ENCODE measurements at regions not wholly inside any gene's neighbourhood (a gene's known extent, or its start where the extent isn't known, plus 50 kb on each side); places are given as distances from the start of the nearest gene placed in this dataset.

GRCh38 chr2:6492573-6492972 is 373.1 kb downstream of the CMPK2 start:
- no peak overlapping the region for H3K9ac ChIP-seq (ENCODE audit: low read length)
- TF ChIP-seq EP300 (conservative IDR thresholded peaks at IDR 0.05; ENCODE audit: poor library complexity, severe bottlenecking) (no peak), RAD21 (conservative IDR thresholded peaks at IDR 0.05) (no peak), TAF1 (IDR thresholded peaks at IDR 0.05; ENCODE audit: low read depth) (no peak), CTCF (IDR thresholded peaks at IDR 0.05; ENCODE audit: poor library complexity, severe bottlenecking) (no peak), EZH2 (IDR thresholded peaks at IDR 0.05; ENCODE audit: borderline replicate concordance, insufficient read depth, low read length, poor library complexity, severe bottlenecking) (no peak), SMC3 (conservative IDR thresholded peaks at IDR 0.05; ENCODE audit: poor library complexity) (no peak), REST (IDR thresholded peaks at IDR 0.05; ENCODE audit: borderline replicate concordance) (no peak), POLR2AphosphoS5 (IDR thresholded peaks at IDR 0.05) (no peak), MXI1 (conservative IDR thresholded peaks at IDR 0.05; ENCODE audit: poor library complexity, severe bottlenecking) (no peak)
- H3K4me2 ChIP-seq (ENCODE audit: low read length), result no peak overlapping the region
- H4K20me1 ChIP-seq (ENCODE audit: insufficient read depth), result no peaks in the 10 kb centered on the region
- H3K27ac ChIP-seq (ENCODE audit: low read length), result no peak overlapping the region
- H3K27me3 ChIP-seq (ENCODE audit: insufficient read depth, low read depth, low read length), result no peaks in the 10 kb centered on the region
- H3K36me3 ChIP-seq (ENCODE audit: insufficient read depth, low read length), result no peaks in the 10 kb centered on the region
- H2AFZ ChIP-seq (ENCODE audit: low read depth, low read length), result no peak overlapping the region
- no peak overlapping the region for H3K4me3 ChIP-seq (ENCODE audit: low read length)
- H3F3A ChIP-seq (ENCODE audit: insufficient read depth, low read length, poor library complexity, severe bottlenecking), result no peaks in the 10 kb centered on the region
- H3K9me2 ChIP-seq (ENCODE audit: insufficient read depth, low read length), result no peaks in the 10 kb centered on the region
- H3K79me2 ChIP-seq (replicated peaks; ENCODE audit: insufficient read depth, low read length), result no peaks in the 10 kb centered on the region
- no peaks in the 10 kb centered on the region for H3K9me3 ChIP-seq (ENCODE audit: low read length)

GRCh38 chr2:6493266-6493665 is 372.4 kb downstream of the CMPK2 start:
- Histone ChIP-seq H3K4me2 (ENCODE audit: low read length) (no peak overlapping the region), H3K36me3 (ENCODE audit: insufficient read depth, low read length) (no peaks in the 10 kb centered on the region), H3K4me3 (ENCODE audit: low read length) (no peak overlapping the region), H3K9ac (ENCODE audit: low read length) (no peak overlapping the region), H4K20me1 (ENCODE audit: insufficient read depth) (no peaks in the 10 kb centered on the region), H3K9me2 (ENCODE audit: insufficient read depth, low read length) (no peaks in the 10 kb centered on the region), H3F3A (ENCODE audit: insufficient read depth, low read length, poor library complexity, severe bottlenecking) (no peaks in the 10 kb centered on the region), H3K9me3 (ENCODE audit: low read length) (no peaks in the 10 kb centered on the region), H3K79me2 (replicated peaks; ENCODE audit: insufficient read depth, low read length) (no peaks in the 10 kb centered on the region), H3K27ac (ENCODE audit: low read length) (no peak overlapping the region), H2AFZ (ENCODE audit: low read depth, low read length) (no peak overlapping the region), H3K27me3 (ENCODE audit: insufficient read depth, low read depth, low read length) (no peaks in the 10 kb centered on the region)
- TF ChIP-seq EZH2 (IDR thresholded peaks at IDR 0.05; ENCODE audit: borderline replicate concordance, insufficient read depth, low read length, poor library complexity, severe bottlenecking) (no peak), MXI1 (conservative IDR thresholded peaks at IDR 0.05; ENCODE audit: poor library complexity, severe bottlenecking) (no peak), SMC3 (conservative IDR thresholded peaks at IDR 0.05; ENCODE audit: poor library complexity) (no peak), CTCF (IDR thresholded peaks at IDR 0.05; ENCODE audit: poor library complexity, severe bottlenecking) (no peak), REST (IDR thresholded peaks at IDR 0.05; ENCODE audit: borderline replicate concordance) (no peak)

Measured in neural cell (in vitro differentiated cells).